ENCODE measurements at regions not wholly inside any gene's neighbourhood (a gene's known extent, or its start where the extent isn't known, plus 50 kb on each side); places are given as distances from the start of the nearest gene placed in this dataset.

DNA sequence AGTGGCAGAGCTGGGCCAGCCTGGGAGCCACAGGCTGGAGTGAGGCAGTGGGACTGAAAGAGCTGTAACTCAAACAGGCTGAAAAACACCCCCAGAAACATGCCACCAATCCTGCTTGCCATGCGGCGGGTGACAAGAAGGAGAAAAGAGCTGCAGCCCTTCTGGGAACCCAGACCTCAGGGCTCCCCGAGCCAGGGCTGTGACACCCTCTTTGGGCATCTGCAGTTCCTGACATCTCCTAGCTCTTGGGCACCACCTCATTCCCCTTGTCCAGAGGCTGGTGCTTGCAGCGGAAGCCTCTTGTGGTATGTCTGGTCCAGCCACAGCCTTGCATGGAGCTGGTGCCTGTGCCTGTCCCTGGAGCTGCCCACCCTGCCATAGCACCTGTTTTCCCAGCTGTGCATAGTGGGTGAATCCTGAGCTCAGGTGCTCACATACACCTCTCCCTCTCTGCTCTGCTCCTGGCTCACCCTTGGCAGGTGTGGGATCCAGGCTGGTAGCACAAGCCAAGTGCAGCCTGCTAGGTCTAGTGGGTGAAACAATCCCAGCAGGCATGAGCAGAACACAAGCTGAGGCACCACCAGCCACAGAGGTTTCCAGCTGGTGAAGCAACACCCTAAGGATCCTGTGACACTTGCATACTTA is 149.0 kb downstream of the CXXC4 start:
- no peak for TF ChIP-seq POLR2A (IDR thresholded peaks at IDR 0.05)
- no peak for TF ChIP-seq CTCF (IDR thresholded peaks at IDR 0.05)
